Naive thymus-derived CD8-positive, alpha-beta T cell (primary cell): ENCODE measurements at regions not wholly inside any gene's neighbourhood (a gene's known extent, or its start where the extent isn't known, plus 50 kb on each side); places are given as distances from the start of the nearest gene placed in this dataset.

Experiments used
- ATAC-seq, 2 donors: fragments of 150-1000 bp; cut with Tn5 transposase in 1 of 2; sonication (Bioruptor Pico), chemical (Tn5 transposase) in 1 of 2; 1 replicate in 1 of 2; 2 replicates in 1 of 2; pipeline ENCODE4 v1.10.0; 2021; ENCODE audit warnings: mild to moderate bottlenecking in 2 of 2, moderate library complexity in 2 of 2
- POLR2A ChIA-PET: fragments of 350-600 bp; sonication (Branson Sonifier 250); formaldehyde crosslinking; loops from one replicate; lab custom pipeline; 2021; ENCODE audit warnings: antibody characterized with exemption; lab: Charles Lee
- DNase-seq, 10 donors: peaks; one replicate each; pipeline versions ENCODE4 v3.0.0 to v3.0.0-alpha.2; 2020 to 2022
- H3K27ac Mint-ChIP-seq, 10 donors: one replicate each; pipeline ENCODE4 v1.8.0; 2020 to 2022; ENCODE audit warnings: mild to moderate bottlenecking in 10 of 10, mixed read lengths in 10 of 10, moderate library complexity in 4 of 10, inconsistent platforms in 1 of 10
- H3K27me3 Mint-ChIP-seq, 5 donors: one replicate each; pipeline ENCODE4 v1.8.0; 2021 to 2022; ENCODE audit warnings: mixed read lengths in 5 of 5
- H3K36me3 Mint-ChIP-seq, 3 donors: one replicate each; pipeline ENCODE4 v1.8.0; 2020 to 2022; ENCODE audit warnings: mixed read lengths in 3 of 3, mild to moderate bottlenecking in 2 of 3, inconsistent platforms in 1 of 3
- H3K4me1 Mint-ChIP-seq, 4 donors: one replicate each; pipeline ENCODE4 v1.8.0; 2021 to 2022; ENCODE audit warnings: mixed read lengths in 4 of 4
- H3K4me3 Mint-ChIP-seq, 10 donors: one replicate each; pipeline ENCODE4 v1.8.0; 2020 to 2022; ENCODE audit warnings: mild to moderate bottlenecking in 10 of 10, mixed read lengths in 10 of 10, moderate library complexity in 6 of 10, inconsistent platforms in 1 of 10
- H3K9me3 Mint-ChIP-seq, 9 donors: one replicate each; pipeline ENCODE4 v1.8.0; 2020 to 2022; ENCODE audit warnings: mixed read lengths in 9 of 9, mild to moderate bottlenecking in 3 of 9, inconsistent platforms in 1 of 9, moderate library complexity in 1 of 9

DNA sequence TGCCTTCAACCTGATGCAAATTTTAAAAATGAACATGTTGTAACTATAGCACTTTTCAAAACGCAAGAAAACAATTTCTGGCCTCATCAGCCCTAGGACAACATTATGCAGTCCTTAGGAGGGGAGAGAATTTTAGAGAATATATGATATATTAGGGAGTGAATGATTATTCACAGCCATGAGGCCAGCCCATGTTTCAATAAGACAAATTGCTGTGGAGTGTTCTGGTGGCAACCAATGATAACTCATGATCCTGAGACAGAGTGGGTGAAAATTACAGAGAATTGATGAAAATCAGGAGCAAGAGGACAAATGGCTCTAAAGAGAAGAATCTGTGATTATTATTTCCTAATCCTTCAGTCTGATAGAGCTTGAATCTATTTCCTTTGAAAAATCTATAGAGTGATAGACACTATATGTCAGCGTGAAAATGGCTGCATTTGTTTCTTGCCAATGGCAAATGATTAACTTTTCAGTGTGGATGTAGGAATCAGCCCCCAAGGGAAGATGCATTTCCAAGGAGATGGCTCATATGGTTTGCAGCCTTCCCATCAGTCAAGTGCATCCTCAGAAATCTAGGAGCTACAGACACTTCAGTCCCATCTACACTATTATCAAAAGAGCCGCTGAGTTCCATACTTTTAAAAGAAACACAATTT, 761.0 kb upstream of the ARRDC4 start:
- Mint-ChIP-seq H3K4me1 (no peaks in the 10 kb centered on the region), H3K27me3 (no peaks in the 10 kb centered on the region), H3K9me3 (peaks cover 0 to 4% (median 0%) of the 10 kb centered on the region in 9 donors), H3K36me3 (no peaks in the 10 kb centered on the region), H3K27ac (no peak overlapping the region), H3K4me3 (no peak overlapping the region)
- POLR2A ChIA-PET: no interaction called here
- ATAC-seq (no peak), DNase-seq (no peak)

DNA sequence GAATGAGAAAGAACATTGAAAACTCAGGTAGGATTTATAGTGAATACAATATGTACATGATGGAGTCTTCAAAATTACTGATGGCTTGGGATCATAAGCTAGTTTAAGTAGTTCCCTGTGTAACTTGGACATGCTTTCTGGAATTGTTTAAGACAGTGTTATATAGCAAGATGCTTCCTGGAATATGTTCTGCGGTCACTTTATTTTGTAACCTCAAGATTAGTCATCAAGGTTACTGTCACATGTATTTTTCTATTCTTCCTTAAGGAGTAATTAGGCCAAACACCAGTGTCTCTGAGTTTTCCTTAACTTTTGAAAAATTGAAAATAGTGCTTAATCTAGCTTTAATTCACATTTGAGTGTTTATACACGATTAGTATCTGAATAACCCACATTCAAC, 760.3 kb upstream of the ARRDC4 start:
- DNase-seq (no peak), ATAC-seq (no peak)
- H3K4me3 Mint-ChIP-seq: no peak overlapping the region
- H3K4me1 Mint-ChIP-seq: no peaks in the 10 kb centered on the region
- no peak overlapping the region for H3K27ac Mint-ChIP-seq
- peaks cover 0 to 7% (median 0%) of the 10 kb centered on the region in 9 donors for H3K9me3 Mint-ChIP-seq
- no peaks in the 10 kb centered on the region for H3K27me3 Mint-ChIP-seq
- POLR2A ChIA-PET: no interaction called here
- no peaks in the 10 kb centered on the region for H3K36me3 Mint-ChIP-seq

DNA sequence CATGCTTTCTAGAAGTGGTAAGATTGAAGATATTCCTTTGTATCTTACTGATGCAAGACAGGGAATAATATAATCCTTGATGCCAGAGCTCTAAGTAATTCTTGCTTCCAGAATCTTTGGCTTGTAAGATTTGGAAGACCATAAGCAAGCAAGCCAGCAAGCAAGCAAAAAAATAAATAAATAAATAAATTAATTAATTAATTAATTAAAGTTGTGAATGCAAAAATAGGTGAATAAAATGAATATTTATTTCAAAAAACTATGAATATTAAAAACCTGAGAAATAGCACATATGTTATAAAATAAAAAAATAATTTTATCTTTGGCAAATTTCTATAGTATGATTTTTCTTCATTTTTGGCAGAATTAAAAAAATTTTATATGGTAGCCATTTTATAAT, 750.2 kb upstream of the ARRDC4 start:
- DNase-seq: no peak

DNA sequence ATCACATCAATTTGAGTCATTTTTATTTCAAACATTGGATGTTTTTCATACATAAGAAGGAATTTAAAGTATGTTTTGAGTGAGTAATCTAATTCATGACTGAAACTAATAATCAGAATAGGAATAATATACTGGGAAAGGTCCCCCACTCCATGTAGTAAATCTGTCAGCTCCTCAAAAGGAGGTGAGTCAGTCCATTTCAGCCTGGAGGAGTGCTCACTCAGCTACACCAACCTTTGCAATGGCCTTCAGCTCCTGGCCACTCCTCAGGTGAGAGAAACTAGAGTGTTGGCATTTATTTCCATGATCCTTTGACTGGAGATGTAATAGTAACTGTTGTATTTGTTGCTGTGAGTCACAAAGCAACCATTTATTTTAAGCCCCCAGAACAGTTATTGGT, 744.9 kb upstream of the ARRDC4 start:
- Mint-ChIP-seq H3K27me3 (peaks cover 0 to 9% (median 0%) of the 10 kb centered on the region in 5 donors), H3K27ac (no peak overlapping the region), H3K9me3 (no peaks in the 10 kb centered on the region), H3K4me1 (no peaks in the 10 kb centered on the region), H3K4me3 (no peak overlapping the region), H3K36me3 (no peaks in the 10 kb centered on the region)
- DNase-seq (no peak), ATAC-seq (no peak)
- POLR2A ChIA-PET: no interaction called here

More for the DNA sequence above, 750.2 kb upstream of the ARRDC4 start:
- POLR2A ChIA-PET: no interaction called here
- H3K4me3 Mint-ChIP-seq: no peak overlapping the region
- no peak overlapping the region for H3K27ac Mint-ChIP-seq
- no peaks in the 10 kb centered on the region for H3K36me3 Mint-ChIP-seq
- no peak for ATAC-seq
- H3K4me1 Mint-ChIP-seq: no peaks in the 10 kb centered on the region
- no peaks in the 10 kb centered on the region for H3K9me3 Mint-ChIP-seq
- no peaks in the 10 kb centered on the region for H3K27me3 Mint-ChIP-seq

DNA sequence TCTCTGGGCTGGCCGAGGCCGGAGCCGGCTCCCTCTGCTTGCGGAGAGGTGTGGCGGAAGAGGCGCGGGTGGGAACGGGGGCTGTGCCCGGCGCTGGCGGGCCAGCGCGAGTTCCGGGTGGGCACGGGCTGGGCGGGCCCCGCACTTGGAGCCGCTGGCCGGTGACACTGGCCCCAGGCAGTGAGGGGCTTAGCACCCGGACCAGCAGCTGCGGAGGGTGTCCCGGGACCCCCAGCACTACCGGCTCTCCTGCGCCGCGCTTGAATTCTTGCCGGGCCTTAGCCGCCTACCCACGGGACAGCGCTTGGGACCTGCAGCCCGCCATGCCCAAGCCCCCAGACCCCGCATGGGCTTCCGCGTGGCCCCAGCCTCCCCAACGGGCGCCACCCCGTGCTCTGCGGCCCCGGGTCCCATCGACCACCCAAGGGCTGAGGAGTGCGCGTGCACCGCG, 736.3 kb upstream of the ARRDC4 start:
- DNase-seq (no peak), ATAC-seq (no peak)
- H3K36me3 Mint-ChIP-seq: no peaks in the 10 kb centered on the region
- POLR2A ChIA-PET: no interaction called here
- peaks cover 0 to 7% (median 0%) of the 10 kb centered on the region in 9 donors for H3K9me3 Mint-ChIP-seq
- H3K4me3 Mint-ChIP-seq: no peak overlapping the region
- H3K27me3 Mint-ChIP-seq: peaks cover 0 to 9% (median 0%) of the 10 kb centered on the region in 5 donors
- H3K27ac Mint-ChIP-seq: no peak overlapping the region
- no peaks in the 10 kb centered on the region for H3K4me1 Mint-ChIP-seq

DNA sequence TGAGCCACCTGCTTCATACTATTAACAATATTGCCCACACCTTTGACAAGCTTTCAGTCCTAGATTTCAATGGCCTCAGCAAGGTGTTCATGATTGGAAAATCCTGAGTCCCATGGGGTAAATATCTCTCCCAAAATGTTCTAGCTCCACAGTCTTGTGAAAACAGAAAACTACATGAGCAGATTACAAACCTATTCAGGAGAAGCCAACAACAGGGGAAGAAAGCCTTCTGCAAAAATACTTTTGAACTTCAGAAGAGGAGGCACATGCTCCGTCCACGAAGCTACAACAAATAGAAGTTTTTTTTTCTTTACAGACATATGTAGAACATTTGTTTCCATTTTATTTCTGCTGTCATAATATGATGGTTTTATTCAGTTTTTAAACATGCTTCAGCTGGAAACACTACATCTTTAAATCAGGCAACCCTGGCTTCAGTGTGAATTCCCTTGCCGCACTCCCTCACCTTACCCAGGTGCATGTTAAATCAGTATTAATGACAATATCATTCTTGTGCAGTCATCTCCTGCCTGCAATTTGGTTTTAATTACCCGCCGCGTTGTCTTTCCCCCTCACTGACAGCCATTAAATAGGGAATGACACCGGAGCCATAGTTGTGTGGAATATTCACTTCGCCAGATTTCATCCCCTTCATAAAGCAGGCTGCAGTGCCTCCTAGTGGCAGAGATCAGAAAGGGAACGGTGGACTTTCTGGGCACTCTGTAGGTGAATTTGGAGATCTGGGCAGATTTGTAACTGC, 725.5 kb upstream of the ARRDC4 start:
- no peak overlapping the region for H3K4me3 Mint-ChIP-seq
- H3K4me1 Mint-ChIP-seq: no peaks in the 10 kb centered on the region
- peaks cover 4 to 43% (median 10%) of the 10 kb centered on the region in 5 donors for H3K27me3 Mint-ChIP-seq
- POLR2A ChIA-PET: no interaction called here
- peak in 7 of 10 donors; percentile 2 to 19 (median 12) for DNase-seq
- H3K27ac Mint-ChIP-seq: no peak overlapping the region
- ATAC-seq: no peak
- H3K9me3 Mint-ChIP-seq: peaks cover 0 to 2% (median 0%) of the 10 kb centered on the region in 9 donors
- no peaks in the 10 kb centered on the region for H3K36me3 Mint-ChIP-seq

DNA sequence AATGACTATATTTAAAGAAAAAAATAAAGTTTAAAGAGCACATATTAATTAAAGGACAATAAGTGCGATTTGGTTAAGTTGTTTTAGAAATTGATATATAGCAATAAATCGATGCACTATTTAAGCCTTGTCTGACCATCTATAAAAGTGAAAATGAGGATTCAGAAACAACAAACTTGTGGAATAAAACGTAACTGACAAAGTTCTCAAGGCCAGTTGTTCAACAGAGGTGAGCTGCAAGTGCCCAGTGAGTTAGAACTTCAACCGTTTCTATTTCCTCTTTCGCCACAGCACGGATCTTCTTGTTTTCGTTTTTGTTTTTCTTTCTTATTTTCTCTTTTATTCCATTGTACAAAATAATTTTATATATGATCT, 724.9 kb upstream of the ARRDC4 start:
- no peak for DNase-seq
- POLR2A ChIA-PET: no interaction called here
- no peak for ATAC-seq
- no peaks in the 10 kb centered on the region for H3K4me1 Mint-ChIP-seq
- H3K27ac Mint-ChIP-seq: no peak overlapping the region
- no peaks in the 10 kb centered on the region for H3K36me3 Mint-ChIP-seq
- peaks cover 3 to 43% (median 10%) of the 10 kb centered on the region in 5 donors for H3K27me3 Mint-ChIP-seq
- peaks cover 0 to 2% (median 0%) of the 10 kb centered on the region in 9 donors for H3K9me3 Mint-ChIP-seq
- H3K4me3 Mint-ChIP-seq: no peak overlapping the region

DNA sequence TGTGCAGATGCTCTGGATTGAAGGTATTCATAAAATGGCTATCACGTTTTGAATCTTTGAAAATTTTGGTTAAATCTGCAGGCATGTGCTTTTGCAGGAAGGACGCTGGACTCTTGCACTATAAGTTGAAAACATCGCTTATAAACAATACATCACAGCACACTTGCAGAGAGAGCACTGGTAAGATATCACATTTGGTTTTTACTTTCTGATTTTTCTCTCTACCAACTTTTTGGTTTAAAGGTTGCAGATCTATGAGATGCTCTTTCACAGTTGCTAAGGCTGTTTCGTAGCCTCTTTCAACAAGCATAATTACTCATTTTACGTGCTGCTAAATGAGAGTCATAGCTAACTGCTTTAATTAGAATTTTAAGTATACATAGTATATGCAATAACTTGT, 724.4 kb upstream of the ARRDC4 start:
- H3K4me3 Mint-ChIP-seq: no peak overlapping the region
- H3K4me1 Mint-ChIP-seq: no peaks in the 10 kb centered on the region
- H3K9me3 Mint-ChIP-seq: peaks cover 0 to 2% (median 0%) of the 10 kb centered on the region in 9 donors
- DNase-seq (no peak), ATAC-seq (no peak)
- H3K27me3 Mint-ChIP-seq: peaks cover 1 to 43% (median 10%) of the 10 kb centered on the region in 5 donors
- POLR2A ChIA-PET: no interaction called here
- no peaks in the 10 kb centered on the region for H3K36me3 Mint-ChIP-seq
- H3K27ac Mint-ChIP-seq: no peak overlapping the region

DNA sequence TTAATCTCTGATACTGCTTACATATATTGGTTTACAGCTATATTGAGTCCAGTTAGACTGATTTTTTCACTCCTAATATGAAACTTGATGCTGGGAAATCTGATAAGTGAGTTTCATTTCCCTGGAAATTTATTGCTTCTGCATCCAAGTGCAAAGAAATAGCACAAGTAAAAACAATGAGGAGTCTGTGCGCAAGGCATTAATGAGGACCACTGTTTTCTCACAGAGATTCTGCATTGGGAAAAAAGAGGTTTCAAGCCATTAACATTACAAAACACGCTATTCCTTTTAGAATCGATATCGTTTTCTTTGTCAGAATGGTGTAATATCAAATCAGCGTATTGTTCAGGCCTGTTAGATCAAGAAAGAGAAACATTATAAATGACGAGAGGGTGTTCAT, 723.3 kb upstream of the ARRDC4 start:
- ATAC-seq (no peak), DNase-seq (no peak)
- no peak overlapping the region for H3K27ac Mint-ChIP-seq
- no peaks in the 10 kb centered on the region for H3K4me1 Mint-ChIP-seq
- POLR2A ChIA-PET: no interaction called here
- peaks cover 1 to 43% (median 10%) of the 10 kb centered on the region in 5 donors for H3K27me3 Mint-ChIP-seq
- H3K9me3 Mint-ChIP-seq: peaks cover 0 to 2% (median 0%) of the 10 kb centered on the region in 9 donors
- H3K36me3 Mint-ChIP-seq: no peaks in the 10 kb centered on the region
- no peak overlapping the region for H3K4me3 Mint-ChIP-seq

DNA sequence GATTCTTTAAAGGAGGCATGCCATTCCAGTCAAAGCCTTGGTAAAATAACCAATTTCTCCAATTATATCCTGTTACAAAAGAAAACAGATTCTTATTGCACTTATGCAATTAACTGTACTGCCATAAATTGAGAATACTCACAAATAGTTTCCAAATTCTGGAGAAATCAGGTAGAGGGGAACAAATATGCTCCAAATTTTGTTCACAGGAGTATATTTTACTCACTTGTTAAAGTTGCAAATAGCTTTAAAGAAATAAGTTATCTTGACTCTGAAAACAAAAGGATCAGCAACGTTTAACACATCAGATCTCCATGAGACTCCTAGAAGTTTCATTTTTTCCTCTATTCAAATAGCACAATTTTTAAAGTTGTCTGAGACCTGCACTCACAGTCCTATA, 712.1 kb upstream of the ARRDC4 start:
- Mint-ChIP-seq H3K27ac (no peak overlapping the region), H3K36me3 (peaks cover 0 to 2% (median 0%) of the 10 kb centered on the region in 3 donors), H3K27me3 (peaks cover 0 to 23% (median 3%) of the 10 kb centered on the region in 5 donors), H3K4me1 (no peaks in the 10 kb centered on the region), H3K9me3 (peaks cover 0 to 25% (median 11%) of the 10 kb centered on the region in 9 donors), H3K4me3 (no peak overlapping the region)
- DNase-seq (no peak), ATAC-seq (no peak)
- POLR2A ChIA-PET: no interaction called here

DNA sequence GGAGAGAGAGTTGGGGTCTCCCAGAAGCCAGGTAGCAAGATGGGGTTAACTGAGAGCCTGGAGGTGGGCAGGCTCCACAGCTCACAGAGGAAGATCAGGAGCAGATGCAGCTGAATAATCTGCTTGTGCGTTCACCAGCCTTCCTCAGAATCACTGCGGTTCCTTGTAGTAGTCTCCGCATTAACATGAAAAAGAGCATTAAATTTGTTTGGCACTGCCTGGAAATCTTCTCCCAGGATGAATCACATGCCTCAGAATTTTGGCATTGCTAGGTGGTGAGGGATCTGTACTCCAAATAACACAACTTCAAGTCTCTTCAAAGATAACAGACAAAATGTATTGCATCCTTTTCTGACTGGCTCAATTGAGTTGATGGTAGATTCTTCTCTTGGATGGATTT, 700.6 kb upstream of the ARRDC4 start:
- no peak overlapping the region for H3K4me3 Mint-ChIP-seq
- POLR2A ChIA-PET: no interaction called here
- H3K27me3 Mint-ChIP-seq: no peaks in the 10 kb centered on the region
- no peaks in the 10 kb centered on the region for H3K36me3 Mint-ChIP-seq
- ATAC-seq (no peak), DNase-seq (no peak)
- H3K27ac Mint-ChIP-seq: no peak overlapping the region
- H3K9me3 Mint-ChIP-seq: peaks cover 0 to 17% (median 3%) of the 10 kb centered on the region in 9 donors
- H3K4me1 Mint-ChIP-seq: no peaks in the 10 kb centered on the region

DNA sequence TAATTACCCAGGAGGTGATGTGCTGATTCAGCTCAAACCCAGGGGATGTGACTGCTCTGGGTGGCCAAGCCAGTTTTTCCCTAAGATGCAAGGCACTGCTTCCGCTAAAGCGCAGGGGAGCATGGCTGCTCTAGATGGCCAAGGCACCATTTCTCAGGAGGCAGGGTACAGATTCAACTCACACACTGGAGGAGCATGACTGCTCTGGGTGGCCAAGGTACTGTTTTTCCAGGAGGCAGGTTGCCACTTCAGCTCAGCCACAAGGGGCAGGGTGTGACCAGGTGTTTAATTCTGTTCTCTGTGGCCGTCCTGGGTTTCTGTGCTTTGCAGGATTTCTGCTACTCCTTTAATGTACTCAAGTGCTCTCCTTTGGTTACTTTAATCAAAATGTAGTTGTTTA, 659.3 kb upstream of the ARRDC4 start:
- peaks cover 0 to 3% (median 0%) of the 10 kb centered on the region in 5 donors for H3K27me3 Mint-ChIP-seq
- POLR2A ChIA-PET: no interaction called here

DNA sequence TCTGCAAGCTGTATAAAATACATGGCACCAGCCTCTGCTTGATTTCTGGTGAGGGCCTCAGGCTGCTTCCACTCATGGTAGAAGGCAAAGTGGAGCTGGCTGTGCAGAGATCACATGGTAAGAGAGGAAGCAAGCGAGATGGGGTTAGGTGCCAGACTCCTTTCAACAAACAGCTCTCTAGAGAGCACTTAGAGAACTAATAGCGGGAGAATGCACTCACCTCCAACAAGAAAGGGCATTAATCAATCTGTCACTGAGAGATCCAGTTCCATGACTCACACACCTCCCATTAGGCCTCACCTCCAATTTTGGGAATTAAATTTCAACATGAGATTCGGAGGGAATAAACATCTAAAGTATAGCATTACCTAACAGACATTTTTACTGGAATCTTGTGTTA, 644.1 kb upstream of the ARRDC4 start:
- Mint-ChIP-seq H3K4me3 (no peak overlapping the region), H3K4me1 (no peaks in the 10 kb centered on the region), H3K27ac (no peak overlapping the region), H3K9me3 (peaks cover 0 to 13% (median 4%) of the 10 kb centered on the region in 9 donors), H3K36me3 (no peaks in the 10 kb centered on the region), H3K27me3 (peaks cover 0 to 13% (median 2%) of the 10 kb centered on the region in 5 donors)
- ATAC-seq (no peak), DNase-seq (no peak)
- POLR2A ChIA-PET: no interaction called here

More for the DNA sequence above, 659.3 kb upstream of the ARRDC4 start:
- ATAC-seq (no peak), DNase-seq (no peak)
- Mint-ChIP-seq H3K27ac (no peak overlapping the region), H3K36me3 (no peaks in the 10 kb centered on the region), H3K4me1 (no peaks in the 10 kb centered on the region), H3K4me3 (no peak overlapping the region), H3K9me3 (peaks cover 0 to 13% (median 4%) of the 10 kb centered on the region in 9 donors)
